Osteocyte (in vitro differentiated cells): ENCODE measurements at regions not wholly inside any gene's neighbourhood (a gene's known extent, or its start where the extent isn't known, plus 50 kb on each side); places are given as distances from the start of the nearest gene placed in this dataset.

Experiments used
- DNase-seq: peaks from one replicate; pipeline ENCODE4 v3.0.0; 2021; ENCODE audit warnings: mixed read lengths; ENCODE audit not compliant: unreplicated experiment; ENCODE audit errors: extremely low spot score
- H3K27ac Mint-ChIP-seq: one replicate; pipeline ENCODE4 v1.8.0; 2021; ENCODE audit warnings: mild to moderate bottlenecking, mixed read lengths; ENCODE audit not compliant: unreplicated experiment
- H3K27me3 Mint-ChIP-seq: one replicate; pipeline ENCODE4 v1.8.0; 2021; ENCODE audit warnings: mixed read lengths; ENCODE audit not compliant: unreplicated experiment
- H3K36me3 Mint-ChIP-seq: one replicate; pipeline ENCODE4 v1.8.0; 2021; ENCODE audit warnings: mixed read lengths; ENCODE audit not compliant: unreplicated experiment
- H3K4me1 Mint-ChIP-seq: one replicate; pipeline ENCODE4 v1.8.0; 2021; ENCODE audit warnings: mixed read lengths; ENCODE audit not compliant: unreplicated experiment
- H3K4me3 Mint-ChIP-seq: one replicate; pipeline ENCODE4 v1.8.0; 2021; ENCODE audit warnings: mild to moderate bottlenecking, moderate library complexity, mixed read lengths; ENCODE audit not compliant: unreplicated experiment
- H3K9me3 Mint-ChIP-seq: one replicate; pipeline ENCODE4 v1.8.0; 2021; ENCODE audit warnings: mixed read lengths; ENCODE audit not compliant: unreplicated experiment
- CTCF ChIP-seq: fragments of 200-600 bp; sonication (generic); IDR thresholded peaks from 2 replicates; pipeline ENCODE4 v1.5.0; 2021; ENCODE audit warnings: antibody characterized with exemption, mild to moderate bottlenecking, moderate library complexity

- Mint-ChIP-seq H3K27me3 (peaks cover 28% of the 10 kb centered on the region), H3K27ac (no peak overlapping the region), H3K4me3 (no peak overlapping the region), H3K36me3 (no peaks in the 10 kb centered on the region), H3K9me3 (peaks cover 16% of the 10 kb centered on the region), H3K4me1 (no peaks in the 10 kb centered on the region)
- no peak for DNase-seq
- TF ChIP-seq CTCF: no peak
Observed at GRCh38 chr13:39226359-39226758, 188.1 kb downstream of the NHLRC3 start.

GRCh38 chr13:39232401-39232980, 194.2 kb downstream of the NHLRC3 start:
- H3K4me3 Mint-ChIP-seq: no peak overlapping the region
- H3K27me3 Mint-ChIP-seq: peaks cover 65% of the 10 kb centered on the region

GRCh38 chr13:39232999-39233398, 194.7 kb downstream of the NHLRC3 start:
- no peaks in the 10 kb centered on the region for H3K36me3 Mint-ChIP-seq
- peaks cover 2% of the 10 kb centered on the region for H3K9me3 Mint-ChIP-seq
- H3K4me3 Mint-ChIP-seq: no peak overlapping the region

More at GRCh38 chr13:39232401-39232980, 194.2 kb downstream of the NHLRC3 start:
- H3K36me3 Mint-ChIP-seq: no peaks in the 10 kb centered on the region
- H3K9me3 Mint-ChIP-seq: no peaks in the 10 kb centered on the region
- no peak for TF ChIP-seq CTCF
- H3K4me1 Mint-ChIP-seq: no peaks in the 10 kb centered on the region
- DNase-seq: no peak
- H3K27ac Mint-ChIP-seq: no peak overlapping the region

GRCh38 chr13:39233519-39233918, 195.3 kb downstream of the NHLRC3 start:
- Mint-ChIP-seq H3K4me1 (no peaks in the 10 kb centered on the region), H3K4me3 (no peak overlapping the region), H3K36me3 (no peaks in the 10 kb centered on the region), H3K27me3 (peaks cover 74% of the 10 kb centered on the region), H3K27ac (no peak overlapping the region), H3K9me3 (peaks cover 6% of the 10 kb centered on the region)
- TF ChIP-seq CTCF: no peak
- DNase-seq: no peak

More at GRCh38 chr13:39232999-39233398, 194.7 kb downstream of the NHLRC3 start:
- Mint-ChIP-seq H3K4me1 (no peaks in the 10 kb centered on the region), H3K27me3 (peaks cover 70% of the 10 kb centered on the region), H3K27ac (no peak overlapping the region)
- DNase-seq: no peak
- TF ChIP-seq CTCF: no peak

- Mint-ChIP-seq H3K36me3 (no peaks in the 10 kb centered on the region), H3K27ac (no peak overlapping the region)
Observed at GRCh38 chr13:39244561-39245230, 206.4 kb downstream of the NHLRC3 start.

More at GRCh38 chr13:39244561-39245230, 206.4 kb downstream of the NHLRC3 start:
- Mint-ChIP-seq H3K4me1 (no peaks in the 10 kb centered on the region), H3K27me3 (peaks cover 16% of the 10 kb centered on the region), H3K9me3 (no peaks in the 10 kb centered on the region), H3K4me3 (no peak overlapping the region)
- TF ChIP-seq CTCF: no peak
- DNase-seq: no peak
